ENCODE measurements at regions not wholly inside any gene's neighbourhood (a gene's known extent, or its start where the extent isn't known, plus 50 kb on each side); places are given as distances from the start of the nearest gene placed in this dataset.

GRCh38 chr11:69931060-69931910 is 112.1 kb upstream of the FGF3 start:
- no peak for DNase-seq (ENCODE audit: low read depth in 2 of 2)

GRCh38 chr11:69931994-69932910 is 113.0 kb upstream of the FGF3 start:
- DNase-seq (ENCODE audit: low read depth in 2 of 2), result no peak

- DNase-seq (ENCODE audit: low read depth in 2 of 2), result no peak
These were observed 115.8 kb upstream of the FGF3 start for GRCh38 chr11:69934861-69935494.

- DNase-seq (ENCODE audit: low read depth in 2 of 2), result no peak
These were observed 116.8 kb upstream of the FGF3 start for GRCh38 chr11:69935941-69936505.

- DNase-seq (ENCODE audit: low read depth in 2 of 2), result no peak
These were observed 117.6 kb upstream of the FGF3 start for GRCh38 chr11:69936771-69937170.

- DNase-seq (ENCODE audit: low read depth in 2 of 2), result no peak
These were observed 119.0 kb upstream of the FGF3 start for GRCh38 chr11:69938206-69938605.

GRCh38 chr11:69939551-69940245 is 120.5 kb upstream of the FGF3 start:
- no peak for DNase-seq (ENCODE audit: low read depth in 2 of 2)

GRCh38 chr11:69940246-69940610 is 121.0 kb upstream of the FGF3 start:
- DNase-seq (ENCODE audit: low read depth in 2 of 2), result no peak

GRCh38 chr11:69941546-69942332 is 122.5 kb upstream of the FGF3 start:
- no peak for DNase-seq (ENCODE audit: low read depth in 2 of 2)

GRCh38 chr11:69942333-69942820 is 123.2 kb upstream of the FGF3 start:
- DNase-seq (ENCODE audit: low read depth in 2 of 2), result no peak

GRCh38 chr11:69943066-69943465 is 123.8 kb upstream of the FGF3 start:
- no peak for DNase-seq (ENCODE audit: low read depth in 2 of 2)

GRCh38 chr11:69943506-69943905 is 124.3 kb upstream of the FGF3 start:
- no peak for DNase-seq (ENCODE audit: low read depth in 2 of 2)

GRCh38 chr11:69944146-69944795 is 125.1 kb upstream of the FGF3 start:
- no peak for DNase-seq (ENCODE audit: low read depth in 2 of 2)

GRCh38 chr11:69945157-69945556 is 125.9 kb upstream of the FGF3 start:
- DNase-seq (ENCODE audit: low read depth in 2 of 2), result no peak

- no peak for DNase-seq (ENCODE audit: low read depth in 2 of 2)
These were observed 128.0 kb upstream of the FGF3 start for GRCh38 chr11:69947059-69947792.

- DNase-seq (ENCODE audit: low read depth in 2 of 2), result no peak
These were observed 128.6 kb upstream of the FGF3 start for GRCh38 chr11:69947793-69948255.

- no peak for DNase-seq (ENCODE audit: low read depth in 2 of 2)
These were observed 129.3 kb upstream of the FGF3 start for GRCh38 chr11:69948256-69949141.

- no peak for DNase-seq (ENCODE audit: low read depth in 2 of 2)
These were observed 128.8 kb upstream of the ANO1 start for GRCh38 chr11:69949327-69949726.

Measured in stimulated activated CD4-positive, alpha-beta T cell treated with anti-CD3 and anti-CD28 coated beads, Interleukin-1b, Interleukin-23, amount 100 ng/mL, for 1 hour (primary cell).